ENCODE measurements at regions not wholly inside any gene's neighbourhood (a gene's known extent, or its start where the extent isn't known, plus 50 kb on each side); places are given as distances from the start of the nearest gene placed in this dataset.

DNA sequence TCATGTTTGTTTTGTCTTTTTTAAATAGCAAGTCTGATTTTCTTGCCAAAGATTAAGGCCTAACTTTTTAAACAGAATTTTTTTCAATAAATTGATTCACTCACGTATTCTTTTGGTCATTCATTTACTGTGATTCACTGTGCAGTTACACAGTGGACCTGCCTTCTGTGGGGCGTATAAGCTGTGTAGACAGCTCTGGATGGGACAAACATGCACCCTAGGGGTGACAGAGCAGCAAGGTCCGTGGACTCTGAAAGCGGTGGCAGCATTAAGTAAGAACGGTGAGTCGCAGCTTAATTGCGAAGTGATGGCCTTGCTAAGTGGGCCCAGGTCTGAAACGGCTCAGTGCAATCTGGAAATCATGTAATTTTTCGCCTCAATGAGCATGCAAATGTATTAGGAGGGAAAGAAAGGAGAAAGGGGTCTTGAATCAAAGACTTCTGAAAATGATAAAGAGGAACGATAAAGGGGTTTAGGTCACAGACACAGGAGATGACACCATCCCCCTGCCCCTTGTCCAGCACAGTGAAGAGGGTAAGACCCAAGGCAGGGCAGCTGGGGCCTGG lies 113.1 kb downstream of the SPATA19 start:
- H3K18ac ChIP-seq (ENCODE audit: low read depth, low read length): no peak overlapping the region
- in situ Hi-C loops (cut with MboI; ENCODE audit: low sequenced_read_pairs) (no loop called here), intact Hi-C loops (cut with micrococcal nuclease) (no loop called here), dilution Hi-C loops (cut with HindIII; ENCODE audit: low sequenced_read_pairs, unreplicated experiment) (no loop called here)
- H3K4me2 ChIP-seq (ENCODE audit: low read depth, low read length): no peak overlapping the region
- no peak overlapping the region for H3K4me3 ChIP-seq (ENCODE audit: insufficient read depth, low read depth, low read length)
- TF ChIP-seq NFE2L2 (IDR thresholded peaks at IDR 0.05; ENCODE audit: low read depth, low read length) (no peak), BHLHE40 (IDR thresholded peaks at IDR 0.05; ENCODE audit: low read depth, low read length) (no peak), MAZ (IDR thresholded peaks at IDR 0.05; ENCODE audit: borderline replicate concordance, low read depth, low read length) (no peak), RAD21 (IDR thresholded peaks at IDR 0.05; ENCODE audit: low read length) (no peak), RCOR1 (IDR thresholded peaks at IDR 0.05; ENCODE audit: insufficient replicate concordance, low read length) (no peak)
- TF ChIP-seq, protein P1, sequence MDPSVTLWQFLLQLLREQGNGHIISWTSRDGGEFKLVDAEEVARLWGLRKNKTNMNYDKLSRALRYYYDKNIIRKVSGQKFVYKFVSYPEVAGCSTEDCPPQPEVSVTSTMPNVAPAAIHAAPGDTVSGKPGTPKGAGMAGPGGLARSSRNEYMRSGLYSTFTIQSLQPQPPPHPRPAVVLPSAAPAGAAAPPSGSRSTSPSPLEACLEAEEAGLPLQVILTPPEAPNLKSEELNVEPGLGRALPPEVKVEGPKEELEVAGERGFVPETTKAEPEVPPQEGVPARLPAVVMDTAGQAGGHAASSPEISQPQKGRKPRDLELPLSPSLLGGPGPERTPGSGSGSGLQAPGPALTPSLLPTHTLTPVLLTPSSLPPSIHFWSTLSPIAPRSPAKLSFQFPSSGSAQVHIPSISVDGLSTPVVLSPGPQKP (IDR thresholded peaks at IDR 0.05; ENCODE audit: borderline replicate concordance, low read depth, low read length): no peak
- H3K4ac ChIP-seq (ENCODE audit: low read depth, low read length): no peak overlapping the region
- no peak overlapping the region for H2BK15ac ChIP-seq (ENCODE audit: low read depth, low read length)
- H2BK120ac ChIP-seq (ENCODE audit: low read depth, low read length): no peak overlapping the region
- 59% methylated on average over 7 of the region's 10 CpGs; no CpG with 5 or more reads in 1 of the 2 experiments for WGBS, 2 experiments (ENCODE audit: extremely low coverage in 2 of 2, insufficient read length in 1 of 2)
- ChIA-PET CTCF (interaction anchor here (0.5 kb wide), 1 partner anchor 9 kb away, joined by 3 read pairs; no protein-coding TSS in a partner anchor), POLR2A (ENCODE audit: unreplicated experiment) (no interaction called here)
- no peak overlapping the region for H3K14ac ChIP-seq (replicated peaks; ENCODE audit: low read depth, low read length)
- H3K56ac ChIP-seq (ENCODE audit: extremely low read depth, insufficient read depth, low read length): no peak overlapping the region
- H3K36me3 ChIP-seq (ENCODE audit: control insufficient read depth, insufficient read depth, low read length): no peaks in the 10 kb centered on the region
- BruUV-seq (replicated peaks): no TSS peak
- no peak overlapping the region for H2AK5ac ChIP-seq (ENCODE audit: low read depth, low read length)
- no peaks in the 10 kb centered on the region for H3K4me1 ChIP-seq (ENCODE audit: control insufficient read depth, insufficient read depth, low read length)
- no peak for DNase-seq
- H2AFZ ChIP-seq (replicated peaks; ENCODE audit: low read length, poor library complexity): no peak overlapping the region
- no peaks in the 10 kb centered on the region for H3K79me1 ChIP-seq (ENCODE audit: low read depth in 1 of 2, low read length in 2 of 2)
- no peaks in the 10 kb centered on the region for H3K9me1 ChIP-seq (ENCODE audit: insufficient read depth, low read length)
- no peak overlapping the region for H4K91ac ChIP-seq (ENCODE audit: insufficient read depth, low read depth, low read length)
- ATAC-seq (ENCODE audit: low read depth): no peak
- H3K27me3 ChIP-seq (ENCODE audit: control insufficient read depth, insufficient read depth, low read length): no peaks in the 10 kb centered on the region
- H4K20me1 ChIP-seq (ENCODE audit: insufficient read depth, low read length): no peaks in the 10 kb centered on the region
- H3K27ac ChIP-seq (ENCODE audit: insufficient read depth, low read length): no peak overlapping the region
- H4K8ac ChIP-seq (ENCODE audit: low read depth in 2 of 2, low read length in 2 of 2): no peak overlapping the region
- H4K5ac ChIP-seq (ENCODE audit: low read depth, low read length): no peak overlapping the region
- H3K9me3 ChIP-seq (ENCODE audit: control insufficient read depth, insufficient read depth, low read length): peaks cover 44% of the 10 kb centered on the region
- H3K23ac ChIP-seq (ENCODE audit: low read depth, low read length): no peak overlapping the region
- H3K9ac ChIP-seq (ENCODE audit: low read depth, low read length): no peak overlapping the region
- no peak overlapping the region for H2AK9ac ChIP-seq (replicated peaks; ENCODE audit: low read depth, low read length, poor library complexity)
- no peak overlapping the region for H2BK5ac ChIP-seq (ENCODE audit: low read depth, low read length, poor library complexity, severe bottlenecking)
- H2BK20ac ChIP-seq (ENCODE audit: low read depth, low read length): no peak overlapping the region
